Smooth muscle cell (in vitro differentiated cells): ENCODE measurements at regions not wholly inside any gene's neighbourhood (a gene's known extent, or its start where the extent isn't known, plus 50 kb on each side); places are given as distances from the start of the nearest gene placed in this dataset.
A peak's percentile ranks its signal among the peaks of the same experiment; 100 is the strongest.

Source experiments
- DNase-seq: peaks from one replicate; lab custom pipeline; 2025; ENCODE audit not compliant: unreplicated experiment; lab: John Stamatoyannopoulos, UW
- H2AFZ ChIP-seq: fragments of 200-600 bp; sonication (generic); 2 replicates; pipeline ENCODE4 v1.6.0; 2016; ENCODE audit warnings: antibody characterized with exemption, low read depth, mild to moderate bottlenecking
- H3F3A ChIP-seq: fragments of 200-600 bp; sonication (generic); 2 replicates; pipeline ENCODE4 v1.6.0; 2017; ENCODE audit warnings: antibody characterized with exemption, low read depth
- H3K27ac ChIP-seq: fragments of 200-600 bp; sonication (generic); 2 replicates; pipeline ENCODE4 v1.5.1; 2016; ENCODE audit warnings: low read depth, mild to moderate bottlenecking
- H3K27me3 ChIP-seq: fragments of 200-600 bp; sonication (generic); 2 replicates; pipeline ENCODE4 v1.6.1; 2016; ENCODE audit warnings: low read depth, mild to moderate bottlenecking
- H3K36me3 ChIP-seq: fragments of 200-600 bp; sonication (generic); 2 replicates; pipeline ENCODE4 v1.5.1; 2016; ENCODE audit warnings: low read depth
- H3K4me1 ChIP-seq: fragments of 200-600 bp; sonication (generic); 2 replicates; pipeline ENCODE4 v1.5.1; 2016; ENCODE audit warnings: low read depth
- H3K4me2 ChIP-seq: fragments of 200-600 bp; sonication (generic); 2 replicates; pipeline ENCODE4 v1.6.0; 2016; ENCODE audit warnings: mild to moderate bottlenecking
- H3K4me3 ChIP-seq: fragments of 200-600 bp; sonication (generic); 2 replicates; pipeline ENCODE4 v1.5.1; 2016; ENCODE audit warnings: mild to moderate bottlenecking
- H3K79me2 ChIP-seq: fragments of 200-600 bp; sonication (generic); 2 replicates; pipeline ENCODE4 v1.6.0; 2016; ENCODE audit warnings: low read depth, mild to moderate bottlenecking
- H3K9ac ChIP-seq: fragments of 200-600 bp; sonication (generic); 2 replicates; pipeline ENCODE4 v1.6.0; 2016; ENCODE audit warnings: low read depth
- H3K9me3 ChIP-seq: fragments of 200-600 bp; sonication (generic); replicated peaks from 2 replicates; pipeline ENCODE4 v1.5.1; 2016; ENCODE audit warnings: low read depth
- H4K20me1 ChIP-seq: fragments of 200-600 bp; sonication (generic); 2 replicates; pipeline ENCODE4 v1.6.0; 2016; ENCODE audit warnings: low read depth
- CTCF ChIP-seq: fragments of 200-600 bp; sonication (generic); IDR thresholded peaks from 2 replicates; pipeline ENCODE4 v1.5.1; 2017; ENCODE audit warnings: borderline replicate concordance, mild to moderate bottlenecking, antibody characterized with exemption; ENCODE audit not compliant: insufficient read depth, poor library complexity, severe bottlenecking
- WGBS: methylation state at CpG from one replicate; pipeline ENCODE4 v1.1.7; 2016; ENCODE audit warnings: low lambda C conversion rate; 5-methylcytosine and 5-hydroxymethylcytosine counted together

DNA sequence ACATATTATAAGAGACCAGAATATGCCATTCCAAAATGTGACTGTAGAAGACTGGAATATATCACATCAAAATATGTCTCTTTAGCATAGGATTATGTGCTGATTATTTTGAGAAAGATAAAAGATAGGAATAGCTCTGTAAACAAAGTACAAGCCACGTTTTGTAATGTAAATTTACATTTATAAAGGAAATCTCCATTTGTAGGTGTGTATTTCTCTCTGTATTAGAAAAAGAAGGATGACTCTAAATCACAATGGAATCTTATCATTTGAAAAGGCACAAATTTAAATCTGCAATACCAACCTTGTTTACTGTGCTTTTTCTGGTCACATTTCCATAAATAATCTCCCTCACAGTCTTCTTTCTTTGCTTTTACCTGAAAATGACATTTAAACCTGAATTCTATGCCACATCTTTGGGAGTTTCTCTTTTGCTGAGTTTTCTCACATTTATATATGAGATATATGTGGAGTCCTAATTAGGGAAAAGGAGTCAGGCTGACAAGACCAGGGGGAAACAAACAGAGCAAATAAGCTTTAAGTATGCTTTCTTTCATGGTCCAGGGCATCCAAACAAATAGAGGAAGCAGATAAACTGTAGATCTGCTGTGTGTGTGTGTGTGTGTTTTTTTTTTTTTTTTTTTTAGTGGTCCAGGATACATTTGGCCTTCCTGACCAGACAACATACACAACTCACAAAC, 244.0 kb downstream of the CPXCR1 start:
- no peak for TF ChIP-seq CTCF
- 38% methylated on average over 1 of the region's 1 CpG for WGBS
- Histone ChIP-seq H3K79me2 (no peaks in the 10 kb centered on the region), H3F3A (no peaks in the 10 kb centered on the region), H3K36me3 (no peaks in the 10 kb centered on the region), H4K20me1 (no peaks in the 10 kb centered on the region), H3K4me1 (peaks cover 31% of the 10 kb centered on the region), H2AFZ (peak overlapping the region; percentile 63), H3K9ac (no peak overlapping the region), H3K27me3 (no peaks in the 10 kb centered on the region), H3K4me2 (no peak overlapping the region), H3K4me3 (no peak overlapping the region), H3K27ac (no peak overlapping the region), H3K9me3 (no peaks in the 10 kb centered on the region)
- no peak for DNase-seq

GRCh38 chrX:88991583-88992132, 244.6 kb downstream of the CPXCR1 start:
- no peak for DNase-seq
- H3K9me3 ChIP-seq, result no peaks in the 10 kb centered on the region
- TF ChIP-seq CTCF, result no peak
- peaks cover 31% of the 10 kb centered on the region for H3K4me1 ChIP-seq
- no peaks in the 10 kb centered on the region for H3K79me2 ChIP-seq
- H3F3A ChIP-seq, result no peaks in the 10 kb centered on the region
- no peaks in the 10 kb centered on the region for H3K36me3 ChIP-seq
- no peak overlapping the region for H3K9ac ChIP-seq
- peak overlapping the region; percentile 63 for H2AFZ ChIP-seq
- H3K4me2 ChIP-seq, result no peak overlapping the region
- no peak overlapping the region for H3K27ac ChIP-seq
- H3K4me3 ChIP-seq, result no peak overlapping the region
- H3K27me3 ChIP-seq, result no peaks in the 10 kb centered on the region
- no peaks in the 10 kb centered on the region for H4K20me1 ChIP-seq
- 44% methylated on average over 7 of the region's 7 CpGs for WGBS

DNA sequence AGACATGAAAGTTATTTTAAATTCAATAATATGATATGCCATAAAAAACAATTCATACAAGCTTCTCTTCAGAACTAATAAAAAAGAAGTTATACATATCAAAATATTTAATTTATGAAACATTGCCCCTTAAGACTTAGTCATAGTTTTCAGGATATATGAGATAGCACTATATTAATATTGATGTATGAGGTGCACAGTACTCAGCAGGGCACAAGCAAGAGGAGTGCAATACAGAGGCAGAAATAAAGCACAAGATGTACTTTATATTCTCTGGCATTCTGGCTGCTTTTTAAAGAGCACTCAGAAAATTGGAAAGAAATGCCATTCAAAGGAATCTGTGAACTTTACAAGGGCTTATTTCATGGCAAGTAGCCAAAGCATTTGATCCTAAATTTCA, 274.9 kb downstream of the CPXCR1 start:
- no peak overlapping the region for H2AFZ ChIP-seq
- H4K20me1 ChIP-seq, result no peaks in the 10 kb centered on the region
- no peak overlapping the region for H3K9ac ChIP-seq
- no peaks in the 10 kb centered on the region for H3K9me3 ChIP-seq
- H3F3A ChIP-seq, result no peaks in the 10 kb centered on the region
- no peak for TF ChIP-seq CTCF
- no peak for DNase-seq
- no peak overlapping the region for H3K4me3 ChIP-seq
- no peaks in the 10 kb centered on the region for H3K27me3 ChIP-seq
- no peak overlapping the region for H3K4me2 ChIP-seq
- H3K4me1 ChIP-seq, result no peaks in the 10 kb centered on the region
- no peaks in the 10 kb centered on the region for H3K36me3 ChIP-seq
- H3K27ac ChIP-seq, result no peak overlapping the region
- H3K79me2 ChIP-seq, result no peaks in the 10 kb centered on the region

- TF ChIP-seq CTCF, result no peak
- WGBS, result 88% methylated on average over 1 of the region's 1 CpG
- H3K4me3 ChIP-seq, result no peak overlapping the region
- no peaks in the 10 kb centered on the region for H3K9me3 ChIP-seq
- H4K20me1 ChIP-seq, result no peaks in the 10 kb centered on the region
- H3K9ac ChIP-seq, result no peak overlapping the region
- H3K79me2 ChIP-seq, result no peaks in the 10 kb centered on the region
- H3F3A ChIP-seq, result no peaks in the 10 kb centered on the region
- H3K4me1 ChIP-seq, result no peaks in the 10 kb centered on the region
- H3K27me3 ChIP-seq, result no peaks in the 10 kb centered on the region
- H3K4me2 ChIP-seq, result no peak overlapping the region
- H3K36me3 ChIP-seq, result no peaks in the 10 kb centered on the region
- DNase-seq, result no peak
- H3K27ac ChIP-seq, result no peak overlapping the region
- H2AFZ ChIP-seq, result no peak overlapping the region
These were observed 286.7 kb downstream of the CPXCR1 start for GRCh38 chrX:89033723-89034122.
